ENCODE measurements at regions not wholly inside any gene's neighbourhood (a gene's known extent, or its start where the extent isn't known, plus 50 kb on each side); places are given as distances from the start of the nearest gene placed in this dataset.
"Not testable (repeated sequence)": the region's sequence is repeated elsewhere in the genome, so short reads cannot be mapped to it uniquely, and the experiment has no call there.

DNA sequence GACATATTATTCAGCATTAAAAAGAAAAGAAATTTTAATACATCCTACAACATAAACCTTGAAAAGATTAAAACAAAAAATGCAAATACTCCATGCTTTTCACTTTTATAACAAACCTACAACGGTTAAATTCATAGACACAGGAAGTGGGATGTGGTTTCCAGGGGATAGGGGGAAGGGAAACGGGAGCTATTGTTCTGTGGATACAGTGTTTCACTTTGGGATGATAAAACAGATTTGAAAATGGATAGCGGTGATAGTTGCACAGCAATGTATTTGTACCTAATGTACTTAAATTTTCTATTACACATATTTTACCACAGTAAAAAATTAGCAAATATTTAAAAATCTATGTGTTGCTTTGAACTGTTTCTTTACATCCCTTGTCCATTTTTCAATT, 368.0 kb downstream of the CDY2B start:
- H3K4ac ChIP-seq (ENCODE audit: low read depth in 1 of 2, low read length in 2 of 2); H4K91ac ChIP-seq (ENCODE audit: low read length): not testable (repeated sequence)
- no CpG with 5 or more reads among the region's 3 CpGs for WGBS

GRCh38 chrY:17511476-17511875, 368.5 kb downstream of the CDY2B start:
- not testable (repeated sequence) for H3K14ac ChIP-seq (ENCODE audit: low read length in 2 of 2); H3K36me3 ChIP-seq (ENCODE audit: control insufficient read depth in 1 of 2, insufficient read depth in 2 of 2, low read depth in 1 of 2, low read length in 2 of 2); H3K4me3 ChIP-seq (ENCODE audit: insufficient read depth in 1 of 2, low read depth in 1 of 2, low read length in 2 of 2); H3K4me1 ChIP-seq (ENCODE audit: control insufficient read depth, insufficient read depth, low read depth, low read length); H2BK15ac ChIP-seq (ENCODE audit: low read depth, poor library complexity, severe bottlenecking); DNase-seq; H3K27me3 ChIP-seq (ENCODE audit: control insufficient read depth in 1 of 2, insufficient read depth in 1 of 2, low read length in 2 of 2); H3K4ac ChIP-seq (ENCODE audit: low read depth in 1 of 2, low read length in 2 of 2); H2BK5ac ChIP-seq (ENCODE audit: low read depth, low read length, poor library complexity, severe bottlenecking); H3K27ac ChIP-seq (ENCODE audit: low read length, poor library complexity, severe bottlenecking); H3K9ac ChIP-seq (ENCODE audit: low read length); H2BK120ac ChIP-seq (ENCODE audit: low read depth, low read length); H2AFZ ChIP-seq (ENCODE audit: low read depth, low read length); H3K79me1 ChIP-seq (replicated peaks; ENCODE audit: low read length, poor library complexity, severe bottlenecking); H3K4me2 ChIP-seq (ENCODE audit: low read length, poor library complexity, severe bottlenecking); H3K18ac ChIP-seq (ENCODE audit: low read depth in 1 of 2, low read length in 2 of 2); H3K23ac ChIP-seq (ENCODE audit: low read length in 2 of 2); H4K91ac ChIP-seq (ENCODE audit: low read length); H4K8ac ChIP-seq (ENCODE audit: low read length); H3K9me3 ChIP-seq (ENCODE audit: control insufficient read depth, low read length); H2BK12ac ChIP-seq (ENCODE audit: low read length in 2 of 2); H2AK5ac ChIP-seq (ENCODE audit: low read length, severe bottlenecking)
- WGBS: no CpG with 5 or more reads among the region's 1 CpG

More for the DNA sequence above, 368.0 kb downstream of the CDY2B start:
- not testable (repeated sequence) for H3K9me3 ChIP-seq (ENCODE audit: control insufficient read depth, low read length); H4K8ac ChIP-seq (ENCODE audit: low read length); H3K27me3 ChIP-seq (ENCODE audit: control insufficient read depth in 1 of 2, insufficient read depth in 1 of 2, low read length in 2 of 2); H3K36me3 ChIP-seq (ENCODE audit: control insufficient read depth in 1 of 2, insufficient read depth in 2 of 2, low read depth in 1 of 2, low read length in 2 of 2); H3K9ac ChIP-seq (ENCODE audit: low read length); H2AFZ ChIP-seq (ENCODE audit: low read depth, low read length); H3K4me3 ChIP-seq (ENCODE audit: insufficient read depth in 1 of 2, low read depth in 1 of 2, low read length in 2 of 2); H2BK12ac ChIP-seq (ENCODE audit: low read length in 2 of 2); H2BK120ac ChIP-seq (ENCODE audit: low read depth, low read length); H3K23ac ChIP-seq (ENCODE audit: low read length in 2 of 2); H3K79me1 ChIP-seq (replicated peaks; ENCODE audit: low read length, poor library complexity, severe bottlenecking); H2BK5ac ChIP-seq (ENCODE audit: low read depth, low read length, poor library complexity, severe bottlenecking); H3K27ac ChIP-seq (ENCODE audit: low read length, poor library complexity, severe bottlenecking); H3K14ac ChIP-seq (ENCODE audit: low read length in 2 of 2); H3K4me1 ChIP-seq (ENCODE audit: control insufficient read depth, insufficient read depth, low read depth, low read length); H2BK15ac ChIP-seq (ENCODE audit: low read depth, poor library complexity, severe bottlenecking); H3K4me2 ChIP-seq (ENCODE audit: low read length, poor library complexity, severe bottlenecking); H3K18ac ChIP-seq (ENCODE audit: low read depth in 1 of 2, low read length in 2 of 2); DNase-seq; H2AK5ac ChIP-seq (ENCODE audit: low read length, severe bottlenecking)

DNA sequence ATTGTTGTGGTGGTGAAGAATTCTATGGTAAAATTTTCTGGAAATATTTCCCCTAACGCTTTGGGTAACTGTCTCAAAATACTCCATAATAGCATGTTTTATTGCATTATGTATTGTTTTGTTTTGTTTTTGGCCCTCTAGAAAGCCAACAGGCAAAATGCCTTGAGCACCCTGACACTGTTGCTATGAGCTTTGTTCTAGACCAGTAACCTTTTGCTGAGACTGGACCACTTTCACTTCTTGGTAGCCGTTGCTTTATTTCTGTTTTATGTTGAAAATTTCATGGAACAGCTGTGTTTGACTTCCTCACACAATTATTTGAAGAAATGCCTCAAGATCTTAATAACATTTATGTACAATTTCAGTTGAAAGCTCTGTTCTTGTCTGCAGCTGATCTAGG, 374.2 kb downstream of the CDY2B start:
- H3K9me3 ChIP-seq (ENCODE audit: control insufficient read depth, low read length); H2BK5ac ChIP-seq (ENCODE audit: low read depth, low read length, poor library complexity, severe bottlenecking); H2BK120ac ChIP-seq (ENCODE audit: low read depth, low read length); DNase-seq; H3K4ac ChIP-seq (ENCODE audit: low read depth in 1 of 2, low read length in 2 of 2); H3K4me2 ChIP-seq (ENCODE audit: low read length, poor library complexity, severe bottlenecking); H3K9ac ChIP-seq (ENCODE audit: low read length); H3K36me3 ChIP-seq (ENCODE audit: control insufficient read depth in 1 of 2, insufficient read depth in 2 of 2, low read depth in 1 of 2, low read length in 2 of 2); H3K27me3 ChIP-seq (ENCODE audit: control insufficient read depth in 1 of 2, insufficient read depth in 1 of 2, low read length in 2 of 2); H3K23ac ChIP-seq (ENCODE audit: low read length in 2 of 2); H3K79me1 ChIP-seq (replicated peaks; ENCODE audit: low read length, poor library complexity, severe bottlenecking); H2BK12ac ChIP-seq (ENCODE audit: low read length in 2 of 2); H4K91ac ChIP-seq (ENCODE audit: low read length); H3K14ac ChIP-seq (ENCODE audit: low read length in 2 of 2); H3K27ac ChIP-seq (ENCODE audit: low read length, poor library complexity, severe bottlenecking); H3K4me3 ChIP-seq (ENCODE audit: insufficient read depth in 1 of 2, low read depth in 1 of 2, low read length in 2 of 2); H2BK15ac ChIP-seq (ENCODE audit: low read depth, poor library complexity, severe bottlenecking); H2AK5ac ChIP-seq (ENCODE audit: low read length, severe bottlenecking); H2AFZ ChIP-seq (ENCODE audit: low read depth, low read length); H3K4me1 ChIP-seq (ENCODE audit: control insufficient read depth, insufficient read depth, low read depth, low read length); H3K18ac ChIP-seq (ENCODE audit: low read depth in 1 of 2, low read length in 2 of 2); H4K8ac ChIP-seq (ENCODE audit: low read length): not testable (repeated sequence)
- WGBS: no CpG with 5 or more reads among the region's 2 CpGs

DNA sequence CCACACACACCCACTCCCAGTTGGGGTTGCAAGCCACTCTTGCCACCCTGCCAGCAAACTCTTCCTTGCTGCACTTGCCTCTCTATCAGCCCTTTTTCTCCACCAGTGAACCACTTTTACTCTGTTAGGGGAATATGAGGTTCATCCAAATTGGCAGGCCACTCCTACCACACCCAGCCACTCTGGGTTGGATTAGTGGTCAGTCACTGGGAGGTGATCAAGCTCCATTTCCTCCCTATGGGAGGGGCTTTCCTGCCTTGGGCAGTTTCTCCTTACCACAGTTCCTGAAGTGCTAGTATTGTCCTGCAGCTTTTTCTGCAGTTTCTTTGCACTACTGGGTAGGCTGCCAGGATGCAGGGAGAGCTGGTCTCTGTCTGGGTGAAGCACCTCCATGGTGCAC, 395.3 kb downstream of the CDY2B start:
- not testable (repeated sequence) for DNase-seq; H3K23ac ChIP-seq (ENCODE audit: low read length in 2 of 2); H2BK5ac ChIP-seq (ENCODE audit: low read depth, low read length, poor library complexity, severe bottlenecking); H3K4me3 ChIP-seq (ENCODE audit: insufficient read depth in 1 of 2, low read depth in 1 of 2, low read length in 2 of 2); H3K4me2 ChIP-seq (ENCODE audit: low read length, poor library complexity, severe bottlenecking); H3K4ac ChIP-seq (ENCODE audit: low read depth in 1 of 2, low read length in 2 of 2); H4K91ac ChIP-seq (ENCODE audit: low read length); H2BK12ac ChIP-seq (ENCODE audit: low read length in 2 of 2); H3K27me3 ChIP-seq (ENCODE audit: control insufficient read depth in 1 of 2, insufficient read depth in 1 of 2, low read length in 2 of 2); H3K18ac ChIP-seq (ENCODE audit: low read depth in 1 of 2, low read length in 2 of 2); H2AK5ac ChIP-seq (ENCODE audit: low read length, severe bottlenecking); H3K9ac ChIP-seq (ENCODE audit: low read length); H2BK15ac ChIP-seq (ENCODE audit: low read depth, poor library complexity, severe bottlenecking); H3K9me3 ChIP-seq (ENCODE audit: control insufficient read depth, low read length); H3K79me1 ChIP-seq (replicated peaks; ENCODE audit: low read length, poor library complexity, severe bottlenecking); H3K14ac ChIP-seq (ENCODE audit: low read length in 2 of 2); H4K8ac ChIP-seq (ENCODE audit: low read length); H2BK120ac ChIP-seq (ENCODE audit: low read depth, low read length); H2AFZ ChIP-seq (ENCODE audit: low read depth, low read length); H3K36me3 ChIP-seq (ENCODE audit: control insufficient read depth in 1 of 2, insufficient read depth in 2 of 2, low read depth in 1 of 2, low read length in 2 of 2); H3K27ac ChIP-seq (ENCODE audit: low read length, poor library complexity, severe bottlenecking); H3K4me1 ChIP-seq (ENCODE audit: control insufficient read depth, insufficient read depth, low read depth, low read length)
